ENCODE measurements at regions not wholly inside any gene's neighbourhood (a gene's known extent, or its start where the extent isn't known, plus 50 kb on each side); places are given as distances from the start of the nearest gene placed in this dataset.
"Not testable (repeated sequence)": the region's sequence is repeated elsewhere in the genome, so short reads cannot be mapped to it uniquely, and the experiment has no call there.

DNA sequence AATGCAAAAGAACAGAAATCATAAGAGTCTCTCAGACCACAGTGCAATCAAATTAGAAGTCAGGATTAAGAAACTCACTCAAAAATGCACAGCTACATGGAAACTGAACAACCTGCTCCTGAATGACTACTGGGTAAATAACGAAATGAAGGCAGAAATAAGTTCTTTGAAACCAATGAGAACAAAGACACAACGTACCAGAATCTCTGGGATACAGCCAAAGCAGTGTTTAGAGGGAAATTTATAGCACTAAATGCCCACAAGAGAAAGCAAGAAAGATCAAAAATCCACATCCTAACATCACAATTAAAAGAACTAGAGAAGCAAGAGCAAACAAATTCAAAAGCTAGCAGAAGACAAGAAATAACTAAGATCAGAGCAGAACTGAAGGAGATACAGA lies 160.5 kb upstream of the ZNF648 start:
- not testable (repeated sequence) for H2AFZ ChIP-seq (ENCODE audit: low read length); H3K14ac ChIP-seq (ENCODE audit: insufficient read depth, low read length); H2AK5ac ChIP-seq (ENCODE audit: insufficient read length, low read length); H3K4me1 Mint-ChIP-seq; H3K27me3 ChIP-seq (ENCODE audit: insufficient read depth, low read length); H3K36me3 Mint-ChIP-seq (ENCODE audit: insufficient read depth in 1 of 3, low read depth in 3 of 3); H3K9me3 ChIP-seq (ENCODE audit: control insufficient read depth, low read depth, low read length); H2BK120ac ChIP-seq (ENCODE audit: low read depth, low read length, poor library complexity, severe bottlenecking); H4K5ac ChIP-seq (ENCODE audit: insufficient read length, low read depth, low read length); H3K9ac ChIP-seq (ENCODE audit: extremely low read depth, insufficient read length, low read length); H3K27ac ChIP-seq (ENCODE audit: insufficient read length, low read depth, low read length); H2BK20ac ChIP-seq (ENCODE audit: low read depth, low read length, poor library complexity, severe bottlenecking); H2BK5ac ChIP-seq (ENCODE audit: insufficient read length, low read length); H3K79me1 ChIP-seq (ENCODE audit: insufficient read depth, low read depth, low read length, poor library complexity, severe bottlenecking); H3K23ac ChIP-seq (ENCODE audit: insufficient read length, low read depth, low read length); H4K91ac ChIP-seq (ENCODE audit: insufficient read length, low read depth, low read length); DNase-seq; H3T11ph ChIP-seq (ENCODE audit: low read length); H3K4me1 ChIP-seq (ENCODE audit: insufficient read depth, low read length); H3K18ac ChIP-seq (ENCODE audit: insufficient read length, low read depth, low read length); H3K56ac ChIP-seq (ENCODE audit: insufficient read length, low read depth, low read length); H2BK12ac ChIP-seq (ENCODE audit: insufficient read length, low read depth, low read length); H3K27ac Mint-ChIP-seq; H3K4me2 ChIP-seq (ENCODE audit: insufficient read depth, insufficient read length, low read length); H2BK15ac ChIP-seq (ENCODE audit: low read depth, low read length); H3K27me3 Mint-ChIP-seq (ENCODE audit: low read depth); H4K8ac ChIP-seq (replicated peaks; ENCODE audit: insufficient read length, low read depth, low read length); H3K23me2 ChIP-seq (ENCODE audit: insufficient read length, low read depth, low read length, poor library complexity, severe bottlenecking); H4K20me1 ChIP-seq (ENCODE audit: control insufficient read depth, insufficient read depth, insufficient read length); H3K79me2 ChIP-seq (ENCODE audit: insufficient read depth, low read length); H3K4me3 Mint-ChIP-seq; H3K4ac ChIP-seq (ENCODE audit: low read depth, low read length)
- WGBS (ENCODE audit: extremely low coverage, insufficient read length, low lambda C conversion rate), result no CpG with 5 or more reads among the region's 2 CpGs
- H3K9me3 Mint-ChIP-seq, result peaks cover 5 to 16% of the 10 kb centered on the region in 2 experiments

DNA sequence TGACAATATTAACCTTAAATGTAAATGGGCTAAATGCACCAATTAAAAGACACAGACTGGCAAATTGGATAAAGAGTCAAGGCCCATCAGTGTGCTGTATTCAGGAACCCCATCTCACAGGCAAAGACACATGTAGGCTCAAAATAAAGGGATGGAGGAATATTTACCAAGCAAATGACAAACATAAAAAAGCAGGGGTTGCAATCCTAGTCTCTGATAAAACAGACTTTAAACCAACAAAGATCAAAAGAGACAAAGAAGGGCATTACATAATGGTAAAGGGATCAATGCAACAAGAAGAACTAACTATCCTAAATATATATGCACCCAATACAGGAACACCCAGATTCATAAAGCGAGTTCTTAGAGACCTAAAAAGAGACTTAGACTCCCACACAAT lies 159.9 kb upstream of the ZNF648 start:
- H4K20me1 ChIP-seq (ENCODE audit: control insufficient read depth, insufficient read depth, insufficient read length); H4K91ac ChIP-seq (ENCODE audit: insufficient read length, low read depth, low read length); H4K8ac ChIP-seq (replicated peaks; ENCODE audit: insufficient read length, low read depth, low read length); H3K27ac Mint-ChIP-seq; H2BK12ac ChIP-seq (ENCODE audit: insufficient read length, low read depth, low read length); H3K4me3 Mint-ChIP-seq; H2BK5ac ChIP-seq (ENCODE audit: insufficient read length, low read length); H3K27me3 ChIP-seq (ENCODE audit: insufficient read depth, low read length); H2BK120ac ChIP-seq (ENCODE audit: low read depth, low read length, poor library complexity, severe bottlenecking); H3K14ac ChIP-seq (ENCODE audit: insufficient read depth, low read length); H3K36me3 Mint-ChIP-seq (ENCODE audit: insufficient read depth in 1 of 3, low read depth in 3 of 3); H3K4me2 ChIP-seq (ENCODE audit: insufficient read depth, insufficient read length, low read length); H3K4me1 Mint-ChIP-seq; H2AK5ac ChIP-seq (ENCODE audit: insufficient read length, low read length); H3K23me2 ChIP-seq (ENCODE audit: insufficient read length, low read depth, low read length, poor library complexity, severe bottlenecking); H3K27me3 Mint-ChIP-seq (ENCODE audit: low read depth); H4K5ac ChIP-seq (ENCODE audit: insufficient read length, low read depth, low read length); H3K27ac ChIP-seq (ENCODE audit: insufficient read length, low read depth, low read length); H3K4ac ChIP-seq (ENCODE audit: low read depth, low read length); H2BK15ac ChIP-seq (ENCODE audit: low read depth, low read length); H3K79me1 ChIP-seq (ENCODE audit: insufficient read depth, low read depth, low read length, poor library complexity, severe bottlenecking); H3K9me3 ChIP-seq (ENCODE audit: control insufficient read depth, low read depth, low read length); H3K79me2 ChIP-seq (ENCODE audit: insufficient read depth, low read length); H3K4me1 ChIP-seq (ENCODE audit: insufficient read depth, low read length); H3K18ac ChIP-seq (ENCODE audit: insufficient read length, low read depth, low read length); H3K9ac ChIP-seq (ENCODE audit: extremely low read depth, insufficient read length, low read length); H2AFZ ChIP-seq (ENCODE audit: low read length); H3K56ac ChIP-seq (ENCODE audit: insufficient read length, low read depth, low read length); H2BK20ac ChIP-seq (ENCODE audit: low read depth, low read length, poor library complexity, severe bottlenecking); H3T11ph ChIP-seq (ENCODE audit: low read length); H3K23ac ChIP-seq (ENCODE audit: insufficient read length, low read depth, low read length); DNase-seq: not testable (repeated sequence)
- peaks cover 5 to 16% of the 10 kb centered on the region in 2 experiments for H3K9me3 Mint-ChIP-seq
- WGBS (ENCODE audit: extremely low coverage, insufficient read length, low lambda C conversion rate), result no CpG with 5 or more reads among the region's 1 CpG

Measured in H9 (cell line).